GM18870 (cell line): ENCODE measurements at regions not wholly inside any gene's neighbourhood (a gene's known extent, or its start where the extent isn't known, plus 50 kb on each side); places are given as distances from the start of the nearest gene placed in this dataset.

ENCODE experiments used
- ATAC-seq: cut with Tn5 transposase; IDR thresholded peaks from one replicate; pipeline ENCODE4 v1.9.1; 2021; ENCODE audit warnings: moderate library complexity; ENCODE audit not compliant: unreplicated experiment

- ATAC-seq: no peak
These were observed 250.2 kb downstream of the AASDHPPT start for GRCh38 chr11:106327637-106328036.

GRCh38 chr11:106329273-106330018 is 252.0 kb downstream of the AASDHPPT start:
- no peak for ATAC-seq

DNA sequence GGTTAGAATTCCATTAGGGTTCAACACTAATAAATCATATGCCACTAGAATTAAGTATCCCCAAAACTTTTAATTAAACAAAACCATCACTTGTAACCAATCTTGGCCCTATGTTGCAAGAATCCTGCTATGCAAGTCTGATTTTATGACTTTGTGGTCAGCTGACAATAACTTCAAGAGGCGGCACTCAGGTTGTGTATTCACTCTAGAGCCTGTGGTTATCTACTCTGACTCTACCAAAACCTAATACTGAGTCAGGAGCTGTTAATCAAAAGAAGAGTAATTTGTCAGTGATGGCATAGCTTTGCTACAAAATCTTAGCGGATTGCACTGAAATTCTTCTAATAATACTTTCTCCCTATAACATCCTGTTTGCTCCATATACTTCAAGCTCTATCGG is 253.7 kb downstream of the AASDHPPT start:
- no peak for ATAC-seq

DNA sequence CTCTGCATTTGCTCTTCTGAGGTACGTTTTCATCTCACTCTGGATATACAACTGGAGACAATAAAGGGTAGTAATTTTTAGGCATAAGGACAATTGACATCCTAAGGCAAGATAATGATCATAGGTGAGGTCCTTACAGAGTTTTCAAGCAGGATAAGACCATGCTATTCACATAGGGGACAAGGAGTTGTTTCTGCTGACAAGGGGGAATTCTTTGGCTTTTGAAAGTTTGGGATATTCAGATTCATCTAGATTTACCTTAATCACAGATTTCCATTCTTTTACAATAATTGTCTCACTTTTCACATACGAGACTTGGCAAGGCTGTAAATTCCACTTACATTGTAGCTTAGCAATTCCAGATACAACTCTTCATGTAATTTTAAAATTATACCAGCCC is 256.2 kb downstream of the AASDHPPT start:
- ATAC-seq: no peak

DNA sequence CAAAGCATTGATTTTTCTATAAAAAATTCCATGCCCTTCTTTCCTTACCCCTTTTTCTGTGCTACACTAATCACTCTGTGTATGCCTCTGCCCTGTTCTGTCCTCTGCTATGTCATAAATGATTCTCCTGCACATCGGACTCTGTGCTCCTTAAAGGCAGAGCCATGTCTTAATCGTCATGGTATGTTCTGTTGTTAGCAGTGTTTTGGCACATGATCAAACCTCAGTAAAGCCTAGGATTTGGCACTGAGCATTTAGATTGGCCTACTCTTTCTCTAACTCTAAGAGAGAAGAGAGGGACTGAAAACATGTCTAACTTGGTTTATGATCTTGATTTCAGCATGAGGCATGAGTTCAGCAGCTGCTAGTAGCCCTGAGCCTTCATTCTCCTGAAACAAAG is 266.9 kb downstream of the AASDHPPT start:
- no peak for ATAC-seq

DNA sequence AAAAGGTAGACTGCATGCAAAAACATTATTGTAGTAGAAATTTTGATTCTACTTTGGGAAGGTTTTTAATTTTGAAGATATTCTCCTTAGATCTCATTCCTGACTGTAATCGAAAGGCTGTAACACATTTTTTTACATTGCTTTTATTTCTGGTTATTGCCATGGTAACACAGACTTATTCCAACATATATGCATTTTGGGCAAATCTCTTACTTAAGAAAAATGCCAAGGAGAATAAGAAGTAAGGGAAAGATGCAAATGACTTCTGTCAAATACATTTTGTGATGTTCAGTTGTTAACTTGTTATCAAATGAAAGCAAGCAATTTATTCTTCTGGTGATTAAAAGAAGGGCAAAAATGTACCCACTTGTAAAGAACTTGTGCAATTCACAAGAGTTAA is 267.5 kb downstream of the AASDHPPT start:
- ATAC-seq: no peak

DNA sequence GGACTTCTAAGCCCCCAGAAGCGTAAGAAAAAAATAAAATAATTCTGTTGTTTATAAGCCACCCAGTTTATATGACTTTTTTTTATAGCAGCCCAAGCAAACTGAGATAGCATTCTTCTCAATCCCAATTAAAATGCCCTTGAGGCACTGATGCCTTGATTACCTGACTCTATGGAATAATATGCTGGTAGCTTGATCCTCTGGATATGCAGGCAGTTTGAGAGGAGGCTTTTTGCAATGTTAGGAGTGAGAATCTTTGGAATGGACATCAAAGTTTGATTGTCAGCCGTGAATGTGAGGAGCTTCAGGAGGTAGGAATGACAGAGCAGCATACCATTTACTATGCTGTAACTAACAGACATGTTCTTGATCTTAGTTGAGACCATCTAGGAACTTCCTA is 275.6 kb downstream of the AASDHPPT start:
- no peak for ATAC-seq

DNA sequence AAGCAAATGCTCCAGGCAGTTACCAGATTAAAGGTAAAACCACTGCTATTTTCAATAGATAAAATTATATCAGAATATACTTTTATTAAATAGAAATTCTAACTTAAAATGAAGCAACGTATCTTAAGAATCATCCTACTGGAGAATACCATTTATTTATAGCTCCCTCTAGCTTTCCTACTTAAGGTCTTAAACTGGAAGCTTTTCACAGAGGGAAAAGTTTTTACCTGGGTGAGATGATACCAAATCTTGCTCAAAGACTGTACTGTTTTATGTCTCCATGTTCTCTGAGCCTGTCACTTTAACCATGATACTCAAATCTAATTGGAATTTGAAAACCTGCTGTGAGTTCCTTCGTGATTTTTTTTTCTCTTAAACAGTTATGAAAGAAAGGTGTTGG is 291.8 kb downstream of the AASDHPPT start:
- ATAC-seq: no peak

GRCh38 chr11:106378513-106379179 is 301.2 kb downstream of the AASDHPPT start:
- no peak for ATAC-seq

DNA sequence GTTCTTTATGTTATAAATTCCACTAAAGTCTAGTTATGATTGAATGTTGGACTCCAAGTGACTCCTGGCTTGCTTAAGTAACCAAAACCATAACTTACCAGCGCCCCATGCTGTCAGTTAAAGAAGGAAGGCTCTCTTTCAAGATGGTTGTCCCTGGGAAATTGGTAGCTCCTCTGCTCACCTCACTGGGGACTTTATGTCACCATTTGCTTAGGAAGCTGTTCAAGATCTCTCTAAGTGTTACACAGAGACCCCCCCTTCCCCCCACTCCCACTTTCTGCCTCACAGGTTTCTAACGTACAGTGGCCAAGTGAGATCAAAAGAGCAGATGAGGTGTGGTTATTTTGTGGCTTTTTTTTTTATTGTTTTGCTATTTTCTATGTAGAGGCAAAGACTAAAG is 301.8 kb downstream of the AASDHPPT start:
- no peak for ATAC-seq

- no peak for ATAC-seq
These were observed 302.2 kb downstream of the AASDHPPT start for GRCh38 chr11:106379712-106380111.

GRCh38 chr11:106381895-106382294 is 304.4 kb downstream of the AASDHPPT start:
- no peak for ATAC-seq

DNA sequence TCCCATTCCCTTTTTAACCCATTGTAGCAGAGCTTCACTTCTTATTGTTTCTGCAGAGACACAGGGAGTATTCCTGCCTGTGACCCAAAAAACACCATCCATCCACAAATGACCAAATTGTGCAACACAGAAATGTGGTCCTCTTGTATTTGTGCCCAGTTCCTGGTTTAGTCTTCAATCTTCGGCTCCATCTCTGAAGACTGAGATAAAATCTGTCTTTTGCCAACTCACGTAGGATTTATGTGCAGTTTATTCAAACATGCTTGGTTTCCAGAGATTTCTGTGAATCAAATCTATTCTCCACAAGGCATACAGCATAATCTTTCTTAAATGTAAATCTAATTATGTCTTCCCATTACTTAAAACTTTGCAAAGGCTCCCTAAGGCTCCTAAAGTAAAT is 307.0 kb downstream of the AASDHPPT start:
- ATAC-seq: no peak

DNA sequence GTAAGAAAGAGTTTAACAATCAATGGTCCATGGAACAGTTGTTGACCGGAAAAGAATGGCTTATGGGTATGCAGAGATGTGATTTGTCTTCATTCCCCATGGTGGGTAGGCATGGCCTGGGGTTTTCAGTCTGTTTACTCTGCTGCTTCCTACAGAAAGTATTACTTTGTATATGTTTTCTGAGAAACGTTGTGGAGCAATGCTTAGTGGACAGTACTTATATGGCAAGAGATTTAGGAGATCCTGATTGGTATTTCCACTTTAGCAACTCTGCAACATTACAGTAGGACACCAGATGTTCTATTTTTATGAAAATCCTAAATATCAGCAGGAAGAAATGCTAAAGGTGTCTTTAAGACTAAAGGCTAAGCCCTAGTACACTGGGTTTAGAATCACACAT is 309.1 kb downstream of the AASDHPPT start:
- no peak for ATAC-seq

GRCh38 chr11:106389101-106389500 is 311.6 kb downstream of the AASDHPPT start:
- ATAC-seq: no peak

- no peak for ATAC-seq
These were observed 312.6 kb downstream of the AASDHPPT start for GRCh38 chr11:106390078-106390477.

DNA sequence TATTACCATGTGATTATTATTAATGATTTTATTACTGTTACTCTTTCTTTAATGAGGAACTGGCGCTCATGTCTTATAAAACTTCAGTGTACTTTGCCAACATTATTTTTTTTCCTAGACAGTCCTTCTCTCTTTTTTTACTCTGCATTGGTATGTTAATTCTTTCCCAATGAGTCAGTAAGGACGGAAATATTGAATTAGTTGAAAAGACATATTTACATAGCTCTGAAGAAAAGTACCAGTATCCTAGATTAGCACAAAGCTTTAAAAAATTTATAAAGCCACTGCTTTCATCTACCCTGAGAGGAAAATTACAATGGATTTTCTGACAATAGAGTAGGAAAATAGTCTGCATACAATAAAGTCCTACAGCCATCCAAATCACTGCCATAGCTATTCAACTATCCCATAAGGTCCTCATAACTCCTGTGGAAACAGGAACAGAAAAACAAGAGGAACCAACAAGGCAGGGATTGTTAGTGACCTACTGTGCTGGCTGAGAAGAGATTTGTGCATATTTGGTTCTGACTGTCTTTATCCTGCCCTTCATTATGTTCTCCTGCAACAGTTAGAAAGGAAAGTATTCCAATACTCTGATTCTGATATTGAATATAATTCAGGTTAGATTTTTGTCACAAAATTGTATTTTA is 314.4 kb downstream of the AASDHPPT start:
- no peak for ATAC-seq

DNA sequence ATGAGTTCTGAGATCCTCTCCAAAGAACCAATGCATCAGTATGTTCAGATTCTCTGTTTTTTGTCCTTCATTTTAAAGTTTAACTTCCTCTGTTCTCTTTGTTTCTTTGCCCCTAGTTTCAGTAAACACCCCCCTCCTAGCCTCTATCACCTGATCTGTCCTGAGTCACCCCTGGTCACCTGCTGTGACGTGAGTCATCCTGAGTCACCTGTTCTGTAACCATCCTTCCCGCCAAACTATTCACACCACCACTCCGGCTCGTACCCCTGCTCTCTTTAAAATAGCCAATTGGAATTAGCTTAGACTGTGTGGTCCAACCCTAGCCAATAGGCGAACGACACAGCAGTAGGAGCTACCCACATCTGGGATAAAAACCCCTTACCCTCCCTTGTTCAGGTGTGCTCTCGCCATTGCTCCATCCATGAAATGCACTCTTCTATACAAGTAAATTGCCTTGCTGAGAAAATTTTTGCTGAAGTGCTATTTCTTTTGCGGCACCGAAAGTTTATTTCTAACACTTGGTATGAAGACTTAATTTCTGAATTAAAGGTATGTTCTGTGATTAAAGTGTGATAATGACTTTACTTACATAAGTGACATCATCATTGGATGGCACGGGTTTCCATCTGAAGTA is 318.4 kb downstream of the AASDHPPT start:
- ATAC-seq: no peak

- ATAC-seq: no peak
These were observed 320.5 kb downstream of the AASDHPPT start for GRCh38 chr11:106397787-106398501.

DNA sequence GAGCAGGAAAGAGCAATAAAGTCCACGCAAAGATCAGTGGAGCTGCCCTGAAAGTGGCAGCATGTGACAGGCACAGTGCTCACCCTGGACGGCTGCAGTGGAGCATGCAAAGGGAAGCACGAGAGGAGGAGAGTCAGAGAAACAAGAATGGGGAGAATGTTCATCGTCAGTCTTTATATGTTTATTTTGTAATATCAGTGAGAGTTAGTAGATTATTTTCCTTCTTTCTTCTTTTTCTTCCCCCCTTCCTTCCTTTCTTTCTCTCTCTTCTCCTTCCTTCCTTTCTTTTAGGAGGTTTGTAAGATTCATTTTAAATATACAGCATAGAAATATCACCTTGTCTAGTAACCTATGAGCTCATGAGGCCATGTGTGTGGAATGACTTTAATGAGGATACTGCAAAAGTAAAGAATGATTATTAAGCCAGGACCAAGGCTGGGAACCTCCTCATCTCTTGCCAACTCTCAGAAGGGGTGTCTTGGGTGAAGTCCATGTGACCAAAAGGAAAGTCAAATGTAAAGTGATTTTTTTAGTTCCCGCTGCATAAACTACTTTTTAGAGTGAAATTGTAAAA is 321.1 kb downstream of the AASDHPPT start:
- ATAC-seq: no peak

DNA sequence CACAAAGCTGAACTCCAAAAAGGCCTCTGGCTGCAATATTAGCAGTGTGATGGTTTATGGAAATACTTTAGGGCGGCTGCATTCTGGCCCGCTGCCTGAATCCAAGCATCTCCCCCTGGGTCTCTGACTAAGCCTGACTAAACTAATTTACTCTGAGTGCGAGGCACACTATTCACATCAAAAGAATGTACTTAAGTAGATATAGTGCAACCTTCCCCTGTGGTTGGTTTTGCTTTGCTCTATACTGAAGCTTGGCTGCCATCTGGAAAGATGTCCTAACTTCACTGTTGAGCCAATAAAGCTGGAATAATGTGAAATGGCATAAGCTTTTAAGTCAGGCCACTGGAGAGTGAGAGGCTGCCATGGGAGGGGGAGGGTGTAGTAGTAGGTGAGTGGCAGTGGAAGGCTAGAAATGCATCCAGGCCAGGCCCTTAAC is 321.6 kb downstream of the AASDHPPT start:
- no peak for ATAC-seq
